Activated T-helper 2 cell treated with anti-CD3 and anti-CD28 coated beads, Interferon-gamma antibody, Interleukin-2, Interleukin-4, amounts not matched to agents 10 μg/mL and 5 μg/mL and 100 μg/mL, durations not matched to agents 14 hours and 24 hours and 36 hours (primary cell): ENCODE measurements at regions not wholly inside any gene's neighbourhood (a gene's known extent, or its start where the extent isn't known, plus 50 kb on each side); places are given as distances from the start of the nearest gene placed in this dataset.

Experiments
- DNase-seq: peaks from one replicate; pipeline ENCODE4 v3.0.0; 2021; ENCODE audit warnings: low spot score
- H3K27ac Mint-ChIP-seq: one replicate; pipeline ENCODE4 v1.8.0; 2021; ENCODE audit warnings: mixed read lengths
- H3K27me3 Mint-ChIP-seq: one replicate; pipeline ENCODE4 v1.8.0; 2021; ENCODE audit warnings: low read depth, mixed read lengths
- H3K36me3 Mint-ChIP-seq: one replicate; pipeline ENCODE4 v1.8.0; 2021; ENCODE audit warnings: low read depth, mixed read lengths
- H3K4me1 Mint-ChIP-seq: one replicate; pipeline ENCODE4 v1.8.0; 2021; ENCODE audit warnings: low read depth, mixed read lengths
- H3K4me3 Mint-ChIP-seq: one replicate; pipeline ENCODE4 v1.8.0; 2021; ENCODE audit warnings: low read depth, mild to moderate bottlenecking, moderate library complexity, mixed read lengths
- H3K9me3 Mint-ChIP-seq: one replicate; pipeline ENCODE4 v1.8.0; 2021; ENCODE audit warnings: mixed read lengths
- intact Hi-C: fragments of 100-400 bp; cut with micrococcal nuclease; formaldehyde crosslinking; loops from one replicate; pipeline ENCODE4 v1.15.1; 2023

GRCh38 chr5:71883742-71884103 is 164.6 kb downstream of the CARTPT start:
- H3K9me3 Mint-ChIP-seq: peaks cover 4% of the 10 kb centered on the region
- intact Hi-C loops: no loop called here

GRCh38 chr5:71884926-71885325 is 165.9 kb downstream of the CARTPT start:
- peaks cover 4% of the 10 kb centered on the region for H3K9me3 Mint-ChIP-seq
- no peak overlapping the region for H3K27ac Mint-ChIP-seq
- intact Hi-C loops: no loop called here
- no peaks in the 10 kb centered on the region for H3K4me1 Mint-ChIP-seq
- H3K4me3 Mint-ChIP-seq: no peak overlapping the region
- H3K27me3 Mint-ChIP-seq: peaks cover 5% of the 10 kb centered on the region
- no peaks in the 10 kb centered on the region for H3K36me3 Mint-ChIP-seq
- no peak for DNase-seq

More at GRCh38 chr5:71883742-71884103, 164.6 kb downstream of the CARTPT start:
- no peaks in the 10 kb centered on the region for H3K36me3 Mint-ChIP-seq
- H3K27ac Mint-ChIP-seq: no peak overlapping the region
- no peaks in the 10 kb centered on the region for H3K4me1 Mint-ChIP-seq
- H3K4me3 Mint-ChIP-seq: no peak overlapping the region
- H3K27me3 Mint-ChIP-seq: no peaks in the 10 kb centered on the region
- no peak for DNase-seq

DNA sequence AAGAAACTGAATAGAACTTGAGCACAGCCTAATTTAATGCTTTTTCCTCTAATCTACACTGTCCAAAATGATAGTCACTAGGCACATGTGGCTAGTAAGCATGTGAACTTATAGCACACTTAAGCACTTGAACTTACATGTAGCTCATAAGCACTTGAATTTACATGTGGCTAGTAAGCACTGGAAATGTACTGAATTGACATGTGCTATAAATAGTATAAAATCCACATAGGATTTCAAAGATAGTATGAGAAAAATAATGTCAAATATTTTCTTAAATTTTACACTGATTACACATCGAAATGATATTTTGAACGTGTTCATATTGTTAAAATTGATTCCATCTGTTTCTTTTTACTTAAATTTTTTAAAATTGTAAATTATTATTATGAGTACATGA is 167.3 kb downstream of the CARTPT start:
- Mint-ChIP-seq H3K9me3 (peaks cover 4% of the 10 kb centered on the region), H3K27ac (no peak overlapping the region), H3K4me1 (no peaks in the 10 kb centered on the region), H3K4me3 (no peak overlapping the region), H3K27me3 (peaks cover 13% of the 10 kb centered on the region), H3K36me3 (no peaks in the 10 kb centered on the region)
- DNase-seq: no peak
- intact Hi-C loops: no loop called here

GRCh38 chr5:71887680-71888079 is 168.6 kb downstream of the CARTPT start:
- H3K27ac Mint-ChIP-seq: no peak overlapping the region
- no peaks in the 10 kb centered on the region for H3K36me3 Mint-ChIP-seq
- H3K27me3 Mint-ChIP-seq: peaks cover 13% of the 10 kb centered on the region
- no peaks in the 10 kb centered on the region for H3K4me1 Mint-ChIP-seq
- H3K4me3 Mint-ChIP-seq: no peak overlapping the region
- H3K9me3 Mint-ChIP-seq: peaks cover 4% of the 10 kb centered on the region
- intact Hi-C loops: no loop called here
- peak; percentile 9 for DNase-seq

DNA sequence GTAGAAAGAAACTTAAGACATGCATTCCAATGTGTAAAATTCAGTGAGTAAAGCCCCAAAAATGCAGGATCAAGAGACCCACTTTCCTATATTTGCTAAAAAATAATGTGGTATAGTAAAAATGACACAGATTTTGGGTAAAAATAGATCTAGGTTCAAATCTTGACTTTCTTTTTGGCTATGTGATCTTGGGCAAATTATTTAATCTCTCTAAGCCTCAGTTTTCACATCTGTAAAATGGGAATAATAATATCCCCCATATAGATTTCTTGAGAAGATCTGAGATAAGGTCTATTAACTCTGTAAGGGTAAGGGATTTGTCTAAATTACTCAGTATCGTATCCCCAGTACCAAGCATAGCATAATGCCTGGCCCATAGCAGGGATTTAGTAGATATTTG is 172.3 kb downstream of the CARTPT start:
- H3K4me3 Mint-ChIP-seq: no peak overlapping the region
- no peaks in the 10 kb centered on the region for H3K4me1 Mint-ChIP-seq
- intact Hi-C loops: no loop called here
- peaks cover 4% of the 10 kb centered on the region for H3K9me3 Mint-ChIP-seq
- H3K27me3 Mint-ChIP-seq: peaks cover 13% of the 10 kb centered on the region
- H3K36me3 Mint-ChIP-seq: no peaks in the 10 kb centered on the region
- DNase-seq: no peak
- H3K27ac Mint-ChIP-seq: no peak overlapping the region

GRCh38 chr5:71891856-71892255 is 172.8 kb downstream of the CARTPT start:
- intact Hi-C loops: no loop called here
- no peak overlapping the region for H3K27ac Mint-ChIP-seq
- no peaks in the 10 kb centered on the region for H3K4me1 Mint-ChIP-seq
- no peak overlapping the region for H3K4me3 Mint-ChIP-seq
- H3K27me3 Mint-ChIP-seq: peaks cover 13% of the 10 kb centered on the region
- H3K36me3 Mint-ChIP-seq: no peaks in the 10 kb centered on the region
- peaks cover 4% of the 10 kb centered on the region for H3K9me3 Mint-ChIP-seq
- no peak for DNase-seq

DNA sequence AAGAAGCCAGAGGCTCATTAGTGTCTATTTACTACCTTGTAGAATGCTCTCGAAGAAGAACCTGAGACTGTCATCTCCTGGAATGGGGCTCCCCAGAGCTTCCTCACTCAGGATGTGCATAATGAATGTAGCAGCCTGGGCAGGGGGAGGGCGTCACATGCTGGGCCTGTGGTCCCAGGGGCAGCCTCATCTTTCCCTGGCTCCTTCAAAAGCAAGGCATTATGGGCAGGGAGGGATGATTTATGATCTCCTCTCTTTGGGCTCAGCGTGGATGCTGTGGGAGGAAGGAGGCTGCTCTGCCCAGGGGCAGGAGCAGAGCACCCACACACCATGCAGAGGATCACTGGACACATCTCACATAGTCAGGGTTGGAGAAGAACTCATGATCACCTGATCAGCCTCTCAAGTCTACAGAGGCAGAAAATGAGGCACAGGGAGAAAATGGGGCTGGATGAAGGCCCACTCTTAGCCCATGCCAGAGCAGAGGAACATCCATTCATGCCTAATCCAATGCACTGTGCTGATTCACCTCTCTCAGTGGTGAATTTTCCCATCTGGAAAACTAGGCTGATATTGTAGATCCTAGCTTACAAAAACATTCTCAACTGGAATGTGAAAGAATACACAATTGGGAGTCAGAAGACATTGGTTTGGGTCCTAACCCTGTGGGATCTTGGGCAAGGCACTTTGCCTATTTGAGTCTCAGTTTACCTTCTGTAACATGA is 173.7 kb downstream of the CARTPT start:
- intact Hi-C loops: no loop called here

GRCh38 chr5:71893451-71893850 is 174.4 kb downstream of the CARTPT start:
- intact Hi-C loops: no loop called here
- Mint-ChIP-seq H3K27me3 (peaks cover 13% of the 10 kb centered on the region), H3K36me3 (no peaks in the 10 kb centered on the region), H3K27ac (no peak overlapping the region), H3K9me3 (peaks cover under 1% of the 10 kb centered on the region), H3K4me1 (no peaks in the 10 kb centered on the region), H3K4me3 (no peak overlapping the region)
- no peak for DNase-seq

More for the DNA sequence above, 173.7 kb downstream of the CARTPT start:
- H3K27ac Mint-ChIP-seq: no peak overlapping the region
- peaks cover 4% of the 10 kb centered on the region for H3K9me3 Mint-ChIP-seq
- no peaks in the 10 kb centered on the region for H3K4me1 Mint-ChIP-seq
- peaks cover 13% of the 10 kb centered on the region for H3K27me3 Mint-ChIP-seq
- DNase-seq: no peak
- no peaks in the 10 kb centered on the region for H3K36me3 Mint-ChIP-seq
- H3K4me3 Mint-ChIP-seq: no peak overlapping the region

DNA sequence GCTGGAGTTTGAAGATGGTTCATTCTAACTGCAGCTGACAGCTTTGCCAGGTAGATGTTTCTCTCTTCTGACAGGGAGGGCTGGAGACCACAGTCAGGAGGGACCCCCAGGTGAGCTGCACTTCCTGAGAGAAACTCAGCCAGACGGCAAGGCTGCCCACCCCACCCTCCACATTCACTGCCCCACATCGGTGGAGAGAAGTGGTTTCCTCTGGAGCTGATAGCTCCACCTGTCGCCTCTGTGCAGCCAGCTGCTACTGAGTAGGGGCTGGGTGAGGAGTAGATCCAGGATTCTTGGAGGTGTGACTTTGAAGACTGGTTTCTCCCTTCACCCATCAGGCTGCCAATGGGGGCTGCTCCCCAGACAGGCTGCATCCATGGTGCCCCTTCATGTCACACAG is 175.0 kb downstream of the CARTPT start:
- DNase-seq: no peak
- Mint-ChIP-seq H3K4me3 (no peak overlapping the region), H3K27me3 (peaks cover 13% of the 10 kb centered on the region), H3K27ac (no peak overlapping the region), H3K4me1 (no peaks in the 10 kb centered on the region), H3K36me3 (no peaks in the 10 kb centered on the region), H3K9me3 (no peaks in the 10 kb centered on the region)
- intact Hi-C loops: no loop called here

- Mint-ChIP-seq H3K36me3 (no peaks in the 10 kb centered on the region), H3K27ac (no peak overlapping the region), H3K9me3 (no peaks in the 10 kb centered on the region), H3K4me1 (no peaks in the 10 kb centered on the region), H3K4me3 (no peak overlapping the region), H3K27me3 (peaks cover 3% of the 10 kb centered on the region)
- intact Hi-C loops: no loop called here
- DNase-seq: no peak
Observed at GRCh38 chr5:71895546-71895945, 176.5 kb downstream of the CARTPT start.

GRCh38 chr5:71899865-71900342 is 180.8 kb downstream of the CARTPT start:
- no peaks in the 10 kb centered on the region for H3K9me3 Mint-ChIP-seq
- H3K27ac Mint-ChIP-seq: no peak overlapping the region
- no peak for DNase-seq
- H3K4me3 Mint-ChIP-seq: no peak overlapping the region
- H3K4me1 Mint-ChIP-seq: no peaks in the 10 kb centered on the region
- H3K27me3 Mint-ChIP-seq: peaks cover 1% of the 10 kb centered on the region
- intact Hi-C loops: no loop called here
- no peaks in the 10 kb centered on the region for H3K36me3 Mint-ChIP-seq

DNA sequence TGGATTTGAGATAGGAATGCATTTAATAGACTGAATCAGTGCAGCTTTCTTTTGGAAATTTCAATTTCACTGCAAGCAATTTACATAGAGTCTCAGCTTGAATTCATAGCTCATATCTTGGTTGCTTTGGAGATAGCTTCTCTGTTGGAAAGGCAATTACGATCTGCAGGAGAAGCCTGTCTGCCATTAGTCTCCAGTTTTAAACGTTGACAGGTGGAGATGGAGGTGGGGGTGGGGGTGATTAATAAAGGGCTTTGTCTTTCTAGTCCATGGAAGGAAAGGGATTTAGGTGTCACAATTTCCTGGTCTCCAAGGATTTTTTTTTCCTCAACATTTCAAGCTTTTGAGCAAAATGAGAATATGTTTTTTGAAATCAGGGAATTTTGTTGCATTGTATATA is 184.7 kb downstream of the CARTPT start:
- intact Hi-C loops: no loop called here
- Mint-ChIP-seq H3K9me3 (no peaks in the 10 kb centered on the region), H3K27ac (no peak overlapping the region), H3K4me3 (no peak overlapping the region), H3K36me3 (no peaks in the 10 kb centered on the region), H3K27me3 (peaks cover 4% of the 10 kb centered on the region), H3K4me1 (no peaks in the 10 kb centered on the region)
- DNase-seq: no peak

GRCh38 chr5:71904852-71905251 is 185.8 kb downstream of the CARTPT start:
- Mint-ChIP-seq H3K9me3 (no peaks in the 10 kb centered on the region), H3K27ac (no peak overlapping the region), H3K4me3 (no peak overlapping the region), H3K4me1 (no peaks in the 10 kb centered on the region), H3K36me3 (no peaks in the 10 kb centered on the region), H3K27me3 (peaks cover 4% of the 10 kb centered on the region)
- no peak for DNase-seq
- intact Hi-C loops: no loop called here
